A549 (cell line): ENCODE measurements at regions not wholly inside any gene's neighbourhood (a gene's known extent, or its start where the extent isn't known, plus 50 kb on each side); places are given as distances from the start of the nearest gene placed in this dataset.

Source experiments
- ATAC-seq, 2 experiments: fragments of 200-7000 bp in 1 of 2; fragments of >200 bp in 1 of 2; cut with Nextera tagmentation in 1 of 2; cut with Tn5 transposase in 1 of 2; 3 replicates each; pipeline versions ENCODE4 v1.8.0 to v1.9.1; 2018 to 2020; ENCODE audit warnings: mild to moderate bottlenecking in 1 of 2, moderate library complexity in 1 of 2
- CTCF ChIA-PET: fragments of 300-600 bp; sonication (Branson Sonifier 250); formaldehyde crosslinking; extraction: SDS; loops from one replicate; lab custom pipeline; 2021; ENCODE audit warnings: antibody characterized with exemption, inconsistent platforms; lab: Yijun Ruan, JAX
- POLR2A ChIA-PET: fragments of 350-600 bp; formaldehyde crosslinking; extraction: SDS; loops from one replicate; lab custom pipeline; 2021; ENCODE audit warnings: antibody characterized with exemption, inconsistent platforms; lab: Yijun Ruan, JAX
- DNase-seq, 2 experiments: peaks; one replicate each; pipeline versions ENCODE4 v3.0.0 to v3.0.0-alpha.2; 2011 to 2016; ENCODE audit warnings: low read depth in 1 of 2, low spot score in 1 of 2
- FAIRE-seq: peaks from 2 replicates; lab custom pipeline; 2011; peaks lifted over from hg19 to GRCh38; lab: Jason Lieb, UNC
- H3K27ac ChIP-seq, 2 experiments: fragments of >200 bp; sonication (Bioruptor Twin); formaldehyde crosslinking; 3 replicates each; pipeline ENCODE4 v1.5.1; 2016 to 2017
- H3K4me1 ChIP-seq: fragments of >200 bp; sonication (Bioruptor Twin); formaldehyde crosslinking; 3 replicates; pipeline ENCODE4 v1.6.1; 2016
- H3K4me2 ChIP-seq: fragments of >200 bp; sonication (Bioruptor Twin); formaldehyde crosslinking; 3 replicates; pipeline ENCODE4 v1.6.1; 2016
- H3K4me3 ChIP-seq: fragments of >200 bp; sonication (Bioruptor Twin); formaldehyde crosslinking; 3 replicates; pipeline ENCODE4 v1.5.1; 2016
- H3K9me3 ChIP-seq: fragments of >200 bp; sonication (Bioruptor Twin); formaldehyde crosslinking; 3 replicates; pipeline ENCODE4 v1.6.1; 2016
- CBX2 ChIP-seq: fragments of 200-600 bp; sonication (generic); IDR thresholded peaks from 2 replicates; pipeline ENCODE4 v1.6.1; 2016; ENCODE audit warnings: low read depth, mild to moderate bottlenecking, borderline replicate concordance
- CHD4 ChIP-seq: fragments of 200-600 bp; sonication (generic); IDR thresholded peaks from 2 replicates; pipeline ENCODE4 v1.6.1; 2016; ENCODE audit warnings: antibody characterized with exemption, mild to moderate bottlenecking, borderline replicate concordance
- EHMT2 ChIP-seq: fragments of 200-600 bp; sonication (generic); IDR thresholded peaks from 2 replicates; pipeline ENCODE4 v1.6.1; 2016; ENCODE audit warnings: antibody characterized with exemption, low read depth, mild to moderate bottlenecking, moderate library complexity
- EP300 ChIP-seq, 2 experiments: fragments of >200 bp; sonication (Bioruptor Twin); formaldehyde crosslinking; IDR thresholded peaks; 2 replicates in 1 of 2; 3 replicates in 1 of 2; pipeline ENCODE4 v1.6.1; 2016 to 2017
- ESRRA ChIP-seq: fragments of 150-350 bp; IDR thresholded peaks from 2 replicates; pipeline ENCODE4 v1.6.1; 2014; ENCODE audit warnings: mild to moderate bottlenecking, low read length, borderline replicate concordance
- FOSL2 ChIP-seq, 2 experiments: fragments of 450-650 bp in 1 of 2; fragments of >200 bp in 1 of 2; sonication (Bioruptor Twin) in 1 of 2; formaldehyde crosslinking; IDR thresholded peaks; 2 replicates each; pipeline versions ENCODE4 v1.5.0 to v1.6.1; 2016 to 2020; ENCODE audit warnings: mild to moderate bottlenecking in 1 of 2, moderate library complexity in 1 of 2
- HDAC2 ChIP-seq: fragments of 200-600 bp; sonication (generic); IDR thresholded peaks from 2 replicates; pipeline ENCODE4 v1.6.1; 2016
- HEYL ChIP-seq: fragments of 250-450 bp; sonication (Bioruptor Pico); IDR thresholded peaks from 2 replicates; pipeline ENCODE4 v1.8.0; 2021; ENCODE audit warnings: mild to moderate bottlenecking, moderate library complexity
- HOXB13 ChIP-seq: fragments of 250-450 bp; sonication (Bioruptor Pico); IDR thresholded peaks from 2 replicates; pipeline ENCODE4 v1.5.0; 2020; ENCODE audit warnings: low read depth, mild to moderate bottlenecking, moderate library complexity
- JUNB ChIP-seq: fragments of >200 bp; sonication (Bioruptor Twin); formaldehyde crosslinking; IDR thresholded peaks from 2 replicates; pipeline ENCODE4 v1.6.1; 2016
- MYC ChIP-seq: IDR thresholded peaks from 2 replicates; pipeline ENCODE4 v1.6.1; 2012; ENCODE audit warnings: mild to moderate bottlenecking, inconsistent platforms, low read length, improper control_type of control experiment, borderline replicate concordance
- NPAS2 ChIP-seq: fragments of 250-450 bp; sonication (Bioruptor Pico); IDR thresholded peaks from 2 replicates; pipeline ENCODE4 v1.8.0; 2022; ENCODE audit warnings: mild to moderate bottlenecking, moderate library complexity, borderline replicate concordance
- PHF8 ChIP-seq: fragments of 200-600 bp; sonication (generic); IDR thresholded peaks from 2 replicates; pipeline ENCODE4 v1.6.1; 2016; ENCODE audit warnings: low read depth, mild to moderate bottlenecking, antibody characterized with exemption, moderate library complexity, borderline replicate concordance
- POLR2AphosphoS2 ChIP-seq: conservative IDR thresholded peaks from 2 replicates; pipeline ENCODE4 v1.6.1; 2012; ENCODE audit warnings: low read length, improper control_type of control experiment, inconsistent platforms
- RARB ChIP-seq: fragments of 250-450 bp; sonication (Bioruptor Pico); IDR thresholded peaks from 2 replicates; pipeline ENCODE4 v1.8.0; 2021; ENCODE audit warnings: mild to moderate bottlenecking, moderate library complexity
- RCOR1 ChIP-seq: fragments of 150-350 bp; IDR thresholded peaks from 2 replicates; pipeline ENCODE4 v1.6.1; 2014; ENCODE audit warnings: antibody characterized with exemption, low read length, low read depth
- RFX5 ChIP-seq: fragments of 450-650 bp; IDR thresholded peaks from 2 replicates; pipeline ENCODE4 v1.7.1; 2014; ENCODE audit warnings: antibody characterized with exemption, mild to moderate bottlenecking, moderate library complexity
- RNF2 ChIP-seq: fragments of 200-600 bp; sonication (generic); IDR thresholded peaks from 2 replicates; pipeline ENCODE4 v1.6.1; 2016; ENCODE audit warnings: low read depth, mild to moderate bottlenecking, antibody characterized with exemption, moderate library complexity, borderline replicate concordance
- SMC3 ChIP-seq: fragments of >200 bp; sonication (Bioruptor Twin); formaldehyde crosslinking; IDR thresholded peaks from 3 replicates; pipeline ENCODE4 v1.6.1; 2018; ENCODE audit warnings: inconsistent platforms
- SREBF2 ChIP-seq: fragments of 450-650 bp; IDR thresholded peaks from 2 replicates; pipeline ENCODE4 v1.6.1; 2014; ENCODE audit warnings: mild to moderate bottlenecking, moderate library complexity
- TFCP2L1 ChIP-seq: fragments of 250-450 bp; sonication (Bioruptor Pico); IDR thresholded peaks from 2 replicates; pipeline ENCODE4 v1.5.0; 2021; ENCODE audit warnings: mild to moderate bottlenecking
- ZFP36 ChIP-seq: fragments of 450-650 bp; IDR thresholded peaks from 2 replicates; pipeline ENCODE4 v1.6.1; 2014; ENCODE audit warnings: borderline replicate concordance; ENCODE audit not compliant: partially characterized antibody
- WGBS: methylation state at CpG from one replicate; pipeline ENCODE4 v1.1.6; 2017; ENCODE audit errors: missing lambda C conversion rate; 5-methylcytosine and 5-hydroxymethylcytosine counted together
- TF ChIP-seq, protein P1 (sequence below): fragments of 250-450 bp; sonication (Bioruptor Pico); IDR thresholded peaks from 2 replicates; pipeline ENCODE4 v1.5.0; 2020; ENCODE audit warnings: low read depth, mild to moderate bottlenecking, moderate library complexity
- TF ChIP-seq, protein P2 (sequence below): fragments of 150-350 bp; IDR thresholded peaks from 2 replicates; pipeline ENCODE4 v1.6.1; 2014; ENCODE audit warnings: low read depth, mild to moderate bottlenecking, low read length
- TF ChIP-seq, protein P3 (sequence below): fragments of >200 bp; sonication (Bioruptor Twin); formaldehyde crosslinking; IDR thresholded peaks from 3 replicates; pipeline ENCODE4 v1.6.1; 2016

DNA sequence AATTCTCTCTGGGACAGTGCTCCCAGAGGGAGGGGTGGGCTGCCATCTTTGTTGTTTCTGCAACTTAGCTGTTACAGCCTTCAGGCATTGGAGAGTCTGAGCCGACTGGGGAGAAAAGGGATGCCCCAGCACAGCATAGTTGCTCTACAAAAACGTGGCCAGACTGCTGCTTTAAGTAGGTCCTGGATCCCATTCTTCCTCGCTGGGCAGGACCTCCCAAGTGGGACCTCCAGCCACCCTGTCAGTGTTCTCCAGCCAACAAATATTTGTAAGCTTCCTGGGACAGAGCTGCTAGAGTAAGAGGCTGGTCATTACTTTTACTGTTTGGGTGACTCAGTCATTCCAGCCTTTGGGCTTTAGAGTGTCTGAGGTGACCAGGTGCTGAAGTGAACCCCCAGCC lies 292.7 kb upstream of the NREP start:
- ChIA-PET POLR2A (no interaction called here), CTCF (interaction anchor here (1.3 kb wide), 1 partner anchor 17 kb away, joined by 3 read pairs; no protein-coding TSS in a partner anchor)
- Histone ChIP-seq H3K4me3 (no peak overlapping the region), H3K27ac (no peak overlapping the region), H3K9me3 (no peaks in the 10 kb centered on the region), H3K4me1 (no peaks in the 10 kb centered on the region), H3K4me2 (no peak overlapping the region)
- ATAC-seq (no peak), DNase-seq (no peak), FAIRE-seq (no peak)
- 9% methylated on average over 3 of the region's 3 CpGs for WGBS
- TF ChIP-seq HDAC2, result no peak
- TF ChIP-seq RNF2, result no peak
- no peak for TF ChIP-seq FOSL2 (IDR thresholded peaks at IDR 0.05)
- TF ChIP-seq FOSL2 (CRISPR knock-in tag; IDR thresholded peaks at IDR 0.05), result no peak
- TF ChIP-seq HOXB13 (CRISPR knock-in tag), result no peak
- TF ChIP-seq HEYL, result no peak
- no peak for TF ChIP-seq ZFP36
- no peak for TF ChIP-seq JUNB
- TF ChIP-seq RARB (CRISPR knock-in tag), result no peak
- TF ChIP-seq SMC3, result no peak
- no peak for TF ChIP-seq PHF8
- no peak for TF ChIP-seq CBX2
- TF ChIP-seq, protein P1, sequence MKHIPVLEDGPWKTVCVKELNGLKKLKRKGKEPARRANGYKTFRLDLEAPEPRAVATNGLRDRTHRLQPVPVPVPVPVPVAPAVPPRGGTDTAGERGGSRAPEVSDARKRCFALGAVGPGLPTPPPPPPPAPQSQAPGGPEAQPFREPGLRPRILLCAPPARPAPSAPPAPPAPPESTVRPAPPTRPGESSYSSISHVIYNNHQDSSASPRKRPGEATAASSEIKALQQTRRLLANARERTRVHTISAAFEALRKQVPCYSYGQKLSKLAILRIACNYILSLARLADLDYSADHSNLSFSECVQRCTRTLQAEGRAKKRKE (CRISPR knock-in tag), result no peak
- TF ChIP-seq, protein P2, sequence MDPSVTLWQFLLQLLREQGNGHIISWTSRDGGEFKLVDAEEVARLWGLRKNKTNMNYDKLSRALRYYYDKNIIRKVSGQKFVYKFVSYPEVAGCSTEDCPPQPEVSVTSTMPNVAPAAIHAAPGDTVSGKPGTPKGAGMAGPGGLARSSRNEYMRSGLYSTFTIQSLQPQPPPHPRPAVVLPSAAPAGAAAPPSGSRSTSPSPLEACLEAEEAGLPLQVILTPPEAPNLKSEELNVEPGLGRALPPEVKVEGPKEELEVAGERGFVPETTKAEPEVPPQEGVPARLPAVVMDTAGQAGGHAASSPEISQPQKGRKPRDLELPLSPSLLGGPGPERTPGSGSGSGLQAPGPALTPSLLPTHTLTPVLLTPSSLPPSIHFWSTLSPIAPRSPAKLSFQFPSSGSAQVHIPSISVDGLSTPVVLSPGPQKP, result no peak
- TF ChIP-seq EHMT2, result no peak
- no peak for TF ChIP-seq CHD4
- TF ChIP-seq RFX5, result no peak
- TF ChIP-seq, protein P3, sequence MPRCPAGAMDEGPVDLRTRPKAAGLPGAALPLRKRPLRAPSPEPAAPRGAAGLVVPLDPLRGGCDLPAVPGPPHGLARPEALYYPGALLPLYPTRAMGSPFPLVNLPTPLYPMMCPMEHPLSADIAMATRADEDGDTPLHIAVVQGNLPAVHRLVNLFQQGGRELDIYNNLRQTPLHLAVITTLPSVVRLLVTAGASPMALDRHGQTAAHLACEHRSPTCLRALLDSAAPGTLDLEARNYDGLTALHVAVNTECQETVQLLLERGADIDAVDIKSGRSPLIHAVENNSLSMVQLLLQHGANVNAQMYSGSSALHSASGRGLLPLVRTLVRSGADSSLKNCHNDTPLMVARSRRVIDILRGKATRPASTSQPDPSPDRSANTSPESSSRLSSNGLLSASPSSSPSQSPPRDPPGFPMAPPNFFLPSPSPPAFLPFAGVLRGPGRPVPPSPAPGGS, result no peak
- no peak for TF ChIP-seq EP300 (IDR thresholded peaks at IDR 0.05)
- no peak for TF ChIP-seq SREBF2

DNA sequence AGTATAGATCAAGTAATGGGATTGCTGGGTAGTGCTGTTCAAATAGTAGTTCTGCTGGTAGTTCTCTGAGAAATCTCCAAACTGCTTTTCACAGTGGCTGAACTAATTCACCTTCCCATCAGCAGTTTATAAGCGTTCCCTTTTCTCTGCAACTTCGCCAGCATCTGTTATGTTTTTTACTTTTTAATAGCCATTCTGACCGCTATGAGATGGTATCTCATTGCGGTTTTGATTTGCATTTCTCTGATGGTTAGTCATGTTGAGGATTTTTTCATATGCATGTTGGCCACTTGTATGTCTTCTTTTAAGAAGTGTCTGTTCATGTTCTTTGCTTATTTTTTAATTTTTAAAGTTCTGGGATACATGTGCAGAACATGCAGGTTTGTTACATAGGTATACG lies 279.2 kb upstream of the NREP start:
- WGBS, result 25% methylated on average over 5 of the region's 5 CpGs
- Histone ChIP-seq H3K4me3 (no peak overlapping the region), H3K27ac (no peak overlapping the region), H3K9me3 (no peaks in the 10 kb centered on the region), H3K4me1 (no peaks in the 10 kb centered on the region), H3K4me2 (no peak overlapping the region)
- ATAC-seq, result no peak
- no peak for FAIRE-seq
- CTCF ChIA-PET, result no interaction called here
- no peak for TF ChIP-seq POLR2AphosphoS2
- TF ChIP-seq HDAC2, result no peak
- no peak for TF ChIP-seq NPAS2 (CRISPR knock-in tag)
- TF ChIP-seq, protein P1 (CRISPR knock-in tag), result no peak
- TF ChIP-seq, protein P2, result no peak
- TF ChIP-seq ESRRA, result no peak
- no peak for TF ChIP-seq RCOR1
- no peak for TF ChIP-seq MYC
- no peak for TF ChIP-seq TFCP2L1
- POLR2A ChIA-PET, result no interaction called here
- no peak for DNase-seq
